HEK293 (cell line): ENCODE measurements at regions not wholly inside any gene's neighbourhood (a gene's known extent, or its start where the extent isn't known, plus 50 kb on each side); places are given as distances from the start of the nearest gene placed in this dataset.

Experiments used
- CTCF ChIA-PET: fragments of 350-600 bp; formaldehyde crosslinking; extraction: SDS; loops from one replicate; lab custom pipeline; 2021; ENCODE audit warnings: antibody characterized with exemption; lab: Yijun Ruan, JAX
- POLR2A ChIA-PET: fragments of 300-600 bp; formaldehyde crosslinking; extraction: SDS; loops from one replicate; lab custom pipeline; 2020; ENCODE audit warnings: antibody characterized with exemption, inconsistent platforms; lab: Yijun Ruan, JAX
- H3K27ac ChIP-seq: fragments of 200-500 bp; sonication (Bioruptor generic); 2 replicates; pipeline ENCODE4 v1.5.1; 2014; ENCODE audit warnings: low read depth, low read length, control low read depth, inconsistent platforms; ENCODE audit errors: extremely low read depth
- H3K36me3 ChIP-seq, 2 experiments: fragments of 200-500 bp in 1 of 2; sonication (Bioruptor generic) in 1 of 2; 1 replicate in 1 of 2; 2 replicates in 1 of 2; pipeline ENCODE4 v1.5.1; 2014 to 2017; ENCODE audit warnings: inconsistent platforms in 2 of 2, low read length in 2 of 2; ENCODE audit not compliant: control insufficient read depth in 2 of 2, insufficient read depth in 1 of 2
- H3K4me1 ChIP-seq: fragments of 200-500 bp; sonication (Bioruptor generic); 2 replicates; pipeline ENCODE4 v1.5.1; 2014; ENCODE audit warnings: mild to moderate bottlenecking, low read length, inconsistent platforms; ENCODE audit not compliant: control insufficient read depth, insufficient read depth
- H3K4me3 ChIP-seq: 2 replicates; pipeline ENCODE4 v1.5.1; 2011; ENCODE audit warnings: low read depth, mild to moderate bottlenecking, control low read depth, low read length, moderate library complexity
- H3K9me3 ChIP-seq: fragments of 200-500 bp; sonication (Bioruptor generic); 2 replicates; pipeline ENCODE4 v1.5.1; 2014; ENCODE audit warnings: low read depth, low read length, inconsistent platforms; ENCODE audit not compliant: control insufficient read depth, insufficient read depth
- PRDM1 ChIP-seq: fragments of 450-650 bp; formaldehyde crosslinking; IDR thresholded peaks from 2 replicates; pipeline ENCODE4; 2016; ENCODE audit warnings: missing biosample characterization, missing genetic modification characterization
- ZNF121 ChIP-seq: fragments of 450-650 bp; formaldehyde crosslinking; IDR thresholded peaks from 2 replicates; pipeline ENCODE4 v1.5.1; 2016; ENCODE audit warnings: missing biosample characterization, missing genetic modification characterization
- ZNF155 ChIP-seq: fragments of 450-650 bp; formaldehyde crosslinking; IDR thresholded peaks from 2 replicates; pipeline ENCODE4 v1.5.1; 2016; ENCODE audit warnings: missing biosample characterization, missing genetic modification characterization
- ZNF211 ChIP-seq: fragments of 450-650 bp; formaldehyde crosslinking; IDR thresholded peaks from 2 replicates; pipeline ENCODE4 v1.5.1; 2016; ENCODE audit warnings: low read depth, missing biosample characterization, missing genetic modification characterization
- ZNF239 ChIP-seq: fragments of 450-650 bp; formaldehyde crosslinking; IDR thresholded peaks from 2 replicates; pipeline ENCODE4 v1.5.1; 2016; ENCODE audit warnings: missing biosample characterization, missing genetic modification characterization
- ZNF302 ChIP-seq: fragments of 450-650 bp; formaldehyde crosslinking; IDR thresholded peaks from 2 replicates; pipeline ENCODE4 v1.5.1; 2016; ENCODE audit warnings: missing biosample characterization, missing genetic modification characterization, low read depth
- ZNF335 ChIP-seq: fragments of 450-650 bp; formaldehyde crosslinking; conservative IDR thresholded peaks from 2 replicates; pipeline ENCODE4 v1.5.1; 2016; ENCODE audit warnings: missing biosample characterization, missing genetic modification characterization
- ZNF350 ChIP-seq: fragments of 450-650 bp; formaldehyde crosslinking; IDR thresholded peaks from 2 replicates; pipeline ENCODE4 v1.5.0; 2017; ENCODE audit warnings: missing biosample characterization, mild to moderate bottlenecking, missing genetic modification characterization
- ZNF394 ChIP-seq: fragments of 450-650 bp; formaldehyde crosslinking; IDR thresholded peaks from 2 replicates; pipeline ENCODE4 v1.5.1; 2016; ENCODE audit warnings: missing biosample characterization, missing genetic modification characterization, mild to moderate bottlenecking, moderate library complexity, borderline replicate concordance
- ZNF416 ChIP-seq: fragments of 450-650 bp; formaldehyde crosslinking; IDR thresholded peaks from 2 replicates; pipeline ENCODE4 v1.5.1; 2016; ENCODE audit warnings: missing biosample characterization, missing genetic modification characterization
- ZNF610 ChIP-seq: fragments of 450-650 bp; formaldehyde crosslinking; IDR thresholded peaks from 2 replicates; pipeline ENCODE4 v1.5.1; 2016; ENCODE audit warnings: missing biosample characterization, missing genetic modification characterization, borderline replicate concordance
- ZNF621 ChIP-seq: fragments of 450-650 bp; formaldehyde crosslinking; IDR thresholded peaks from 2 replicates; pipeline ENCODE4 v1.5.1; 2017; ENCODE audit warnings: missing biosample characterization, missing genetic modification characterization
- ZNF626 ChIP-seq: fragments of 450-650 bp; sonication (Bioruptor Pico); formaldehyde crosslinking; IDR thresholded peaks from 2 replicates; pipeline ENCODE4 v1.5.1; 2018; ENCODE audit warnings: missing biosample characterization, missing genetic modification characterization, inconsistent platforms
- TF ChIP-seq, protein P1 (sequence below): fragments of 450-650 bp; formaldehyde crosslinking; IDR thresholded peaks from 2 replicates; pipeline ENCODE4 v1.5.1; 2016; ENCODE audit warnings: missing biosample characterization, missing genetic modification characterization, low read depth
- TF ChIP-seq, protein P2 (sequence below): fragments of 450-650 bp; formaldehyde crosslinking; IDR thresholded peaks from 2 replicates; pipeline ENCODE4 v1.5.1; 2016; ENCODE audit warnings: missing biosample characterization, missing genetic modification characterization
- TF ChIP-seq, protein P3 (sequence below): fragments of 450-650 bp; formaldehyde crosslinking; IDR thresholded peaks from 2 replicates; pipeline ENCODE4 v1.5.1; 2016; ENCODE audit warnings: missing biosample characterization, missing genetic modification characterization
- TF ChIP-seq, protein P4 (sequence below): fragments of 450-650 bp; formaldehyde crosslinking; IDR thresholded peaks from 2 replicates; pipeline ENCODE4 v1.5.1; 2017; ENCODE audit warnings: missing biosample characterization, mild to moderate bottlenecking, missing genetic modification characterization, moderate library complexity
- TF ChIP-seq, protein P5 (sequence below): fragments of 450-650 bp; formaldehyde crosslinking; conservative IDR thresholded peaks from 2 replicates; pipeline ENCODE4 v1.5.1; 2016; ENCODE audit warnings: low read depth, missing biosample characterization, missing genetic modification characterization
- TF ChIP-seq, protein P6 (sequence below): fragments of 450-650 bp; formaldehyde crosslinking; IDR thresholded peaks from 2 replicates; pipeline ENCODE4 v1.5.1; 2016; ENCODE audit warnings: missing biosample characterization, missing genetic modification characterization

DNA sequence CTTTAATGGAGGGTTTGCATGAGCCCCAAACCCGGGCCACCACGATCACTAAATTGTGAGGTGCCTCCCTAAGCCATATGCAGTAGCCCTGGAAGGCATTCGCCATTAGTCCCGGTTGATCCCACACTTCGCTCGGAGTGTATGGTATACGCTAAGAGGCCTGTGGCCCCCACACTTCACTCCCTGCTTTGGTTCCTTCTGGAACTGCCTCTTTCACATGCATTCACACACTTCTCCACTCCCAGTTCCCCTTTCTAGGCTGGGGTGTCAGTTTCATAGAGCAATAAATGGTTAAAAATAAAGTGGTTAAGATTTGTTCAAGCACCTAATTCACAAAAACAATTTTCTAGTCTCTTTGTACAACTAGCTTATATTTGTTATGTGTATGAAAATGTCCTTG lies 212.1 kb upstream of the KCND2 start:
- Histone ChIP-seq H3K4me1 (no peaks in the 10 kb centered on the region), H3K27ac (no peak overlapping the region), H3K9me3 (no peaks in the 10 kb centered on the region), H3K4me3 (no peak overlapping the region), H3K36me3 (no peaks in the 10 kb centered on the region)
- TF ChIP-seq, protein P1, sequence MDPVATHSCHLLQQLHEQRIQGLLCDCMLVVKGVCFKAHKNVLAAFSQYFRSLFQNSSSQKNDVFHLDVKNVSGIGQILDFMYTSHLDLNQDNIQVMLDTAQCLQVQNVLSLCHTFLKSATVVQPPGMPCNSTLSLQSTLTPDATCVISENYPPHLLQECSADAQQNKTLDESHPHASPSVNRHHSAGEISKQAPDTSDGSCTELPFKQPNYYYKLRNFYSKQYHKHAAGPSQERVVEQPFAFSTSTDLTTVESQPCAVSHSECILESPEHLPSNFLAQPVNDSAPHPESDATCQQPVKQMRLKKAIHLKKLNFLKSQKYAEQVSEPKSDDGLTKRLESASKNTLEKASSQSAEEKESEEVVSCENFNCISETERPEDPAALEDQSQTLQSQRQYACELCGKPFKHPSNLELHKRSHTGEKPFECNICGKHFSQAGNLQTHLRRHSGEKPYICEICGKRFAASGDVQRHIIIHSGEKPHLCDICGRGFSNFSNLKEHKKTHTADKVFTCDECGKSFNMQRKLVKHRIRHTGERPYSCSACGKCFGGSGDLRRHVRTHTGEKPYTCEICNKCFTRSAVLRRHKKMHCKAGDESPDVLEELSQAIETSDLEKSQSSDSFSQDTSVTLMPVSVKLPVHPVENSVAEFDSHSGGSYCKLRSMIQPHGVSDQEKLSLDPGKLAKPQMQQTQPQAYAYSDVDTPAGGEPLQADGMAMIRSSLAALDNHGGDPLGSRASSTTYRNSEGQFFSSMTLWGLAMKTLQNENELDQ (tag by site-specific recombination) = no peak
- TF ChIP-seq PRDM1 (tag by site-specific recombination) = no peak
- no peak for TF ChIP-seq ZNF621 (tag by site-specific recombination)
- TF ChIP-seq, protein P2, sequence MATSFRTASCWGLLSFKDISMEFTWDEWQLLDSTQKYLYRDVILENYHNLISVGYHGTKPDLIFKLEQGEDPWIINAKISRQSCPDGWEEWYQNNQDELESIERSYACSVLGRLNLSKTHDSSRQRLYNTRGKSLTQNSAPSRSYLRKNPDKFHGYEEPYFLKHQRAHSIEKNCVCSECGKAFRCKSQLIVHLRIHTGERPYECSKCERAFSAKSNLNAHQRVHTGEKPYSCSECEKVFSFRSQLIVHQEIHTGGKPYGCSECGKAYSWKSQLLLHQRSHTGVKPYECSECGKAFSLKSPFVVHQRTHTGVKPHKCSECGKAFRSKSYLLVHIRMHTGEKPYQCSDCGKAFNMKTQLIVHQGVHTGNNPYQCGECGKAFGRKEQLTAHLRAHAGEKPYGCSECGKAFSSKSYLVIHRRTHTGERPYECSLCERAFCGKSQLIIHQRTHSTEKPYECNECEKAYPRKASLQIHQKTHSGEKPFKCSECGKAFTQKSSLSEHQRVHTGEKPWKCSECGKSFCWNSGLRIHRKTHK (tag by site-specific recombination) = no peak
- TF ChIP-seq, protein P3, sequence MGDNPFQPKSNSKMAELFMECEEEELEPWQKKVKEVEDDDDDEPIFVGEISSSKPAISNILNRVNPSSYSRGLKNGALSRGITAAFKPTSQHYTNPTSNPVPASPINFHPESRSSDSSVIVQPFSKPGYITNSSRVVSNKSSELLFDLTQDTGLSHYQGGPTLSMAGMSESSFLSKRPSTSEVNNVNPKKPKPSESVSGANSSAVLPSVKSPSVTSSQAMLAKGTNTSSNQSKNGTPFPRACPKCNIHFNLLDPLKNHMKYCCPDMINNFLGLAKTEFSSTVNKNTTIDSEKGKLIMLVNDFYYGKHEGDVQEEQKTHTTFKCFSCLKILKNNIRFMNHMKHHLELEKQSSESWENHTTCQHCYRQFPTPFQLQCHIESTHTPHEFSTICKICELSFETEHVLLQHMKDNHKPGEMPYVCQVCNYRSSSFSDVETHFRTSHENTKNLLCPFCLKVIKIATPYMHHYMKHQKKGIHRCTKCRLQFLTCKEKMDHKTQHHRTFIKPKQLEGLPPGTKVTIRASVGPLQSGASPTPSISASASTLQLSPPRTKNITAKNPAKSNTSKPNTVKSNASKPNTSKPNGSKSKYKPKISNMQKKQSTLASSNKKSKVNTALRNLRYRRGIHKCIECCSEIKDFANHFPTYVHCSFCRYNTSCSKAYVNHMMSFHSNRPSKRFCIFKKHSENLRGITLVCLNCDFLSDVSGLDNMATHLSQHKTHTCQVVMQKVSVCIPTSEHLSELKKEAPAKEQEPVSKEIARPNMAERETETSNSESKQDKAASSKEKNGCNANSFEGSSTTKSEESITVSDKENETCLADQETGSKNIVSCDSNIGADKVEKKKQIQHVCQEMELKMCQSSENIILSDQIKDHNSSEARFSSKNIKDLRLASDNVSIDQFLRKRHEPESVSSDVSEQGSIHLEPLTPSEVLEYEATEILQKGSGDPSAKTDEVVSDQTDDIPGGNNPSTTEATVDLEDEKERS (tag by site-specific recombination) = no peak
- TF ChIP-seq, protein P4, sequence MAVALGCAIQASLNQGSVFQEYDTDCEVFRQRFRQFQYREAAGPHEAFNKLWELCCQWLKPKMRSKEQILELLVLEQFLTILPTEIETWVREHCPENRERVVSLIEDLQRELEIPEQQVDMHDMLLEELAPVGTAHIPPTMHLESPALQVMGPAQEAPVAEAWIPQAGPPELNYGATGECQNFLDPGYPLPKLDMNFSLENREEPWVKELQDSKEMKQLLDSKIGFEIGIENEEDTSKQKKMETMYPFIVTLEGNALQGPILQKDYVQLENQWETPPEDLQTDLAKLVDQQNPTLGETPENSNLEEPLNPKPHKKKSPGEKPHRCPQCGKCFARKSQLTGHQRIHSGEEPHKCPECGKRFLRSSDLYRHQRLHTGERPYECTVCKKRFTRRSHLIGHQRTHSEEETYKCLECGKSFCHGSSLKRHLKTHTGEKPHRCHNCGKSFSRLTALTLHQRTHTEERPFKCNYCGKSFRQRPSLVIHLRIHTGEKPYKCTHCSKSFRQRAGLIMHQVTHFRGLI (tag by site-specific recombination) = no peak
- TF ChIP-seq ZNF394 (tag by site-specific recombination) = no peak
- ChIA-PET POLR2A (no interaction called here), CTCF (interaction anchor here (0.6 kb wide), 1 partner anchor 25 kb away, joined by 3 read pairs; no protein-coding TSS in a partner anchor)

DNA sequence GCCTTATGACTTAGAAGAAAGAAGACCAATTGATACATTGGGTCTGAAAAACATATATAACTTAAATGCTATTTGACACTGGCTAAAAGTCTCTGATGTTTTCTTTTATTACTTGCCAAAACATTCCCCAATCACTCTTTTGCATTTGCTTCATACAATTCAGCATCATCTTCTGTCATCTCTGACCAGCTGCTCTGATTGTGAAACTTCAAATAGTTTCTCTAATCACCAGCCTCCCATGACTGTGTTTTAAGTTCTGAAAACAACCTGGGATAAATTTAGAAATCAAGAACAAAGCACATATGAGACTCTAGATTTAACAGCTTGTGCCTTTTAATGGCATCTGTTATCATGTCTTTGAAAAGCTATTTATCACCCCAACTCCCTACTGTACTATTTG lies 208.4 kb upstream of the KCND2 start:
- CTCF ChIA-PET = no interaction called here
- TF ChIP-seq ZNF610 (tag by site-specific recombination) = no peak
- no peak for TF ChIP-seq ZNF626 (tag by site-specific recombination)
- TF ChIP-seq ZNF416 = no peak
- TF ChIP-seq, protein P5, sequence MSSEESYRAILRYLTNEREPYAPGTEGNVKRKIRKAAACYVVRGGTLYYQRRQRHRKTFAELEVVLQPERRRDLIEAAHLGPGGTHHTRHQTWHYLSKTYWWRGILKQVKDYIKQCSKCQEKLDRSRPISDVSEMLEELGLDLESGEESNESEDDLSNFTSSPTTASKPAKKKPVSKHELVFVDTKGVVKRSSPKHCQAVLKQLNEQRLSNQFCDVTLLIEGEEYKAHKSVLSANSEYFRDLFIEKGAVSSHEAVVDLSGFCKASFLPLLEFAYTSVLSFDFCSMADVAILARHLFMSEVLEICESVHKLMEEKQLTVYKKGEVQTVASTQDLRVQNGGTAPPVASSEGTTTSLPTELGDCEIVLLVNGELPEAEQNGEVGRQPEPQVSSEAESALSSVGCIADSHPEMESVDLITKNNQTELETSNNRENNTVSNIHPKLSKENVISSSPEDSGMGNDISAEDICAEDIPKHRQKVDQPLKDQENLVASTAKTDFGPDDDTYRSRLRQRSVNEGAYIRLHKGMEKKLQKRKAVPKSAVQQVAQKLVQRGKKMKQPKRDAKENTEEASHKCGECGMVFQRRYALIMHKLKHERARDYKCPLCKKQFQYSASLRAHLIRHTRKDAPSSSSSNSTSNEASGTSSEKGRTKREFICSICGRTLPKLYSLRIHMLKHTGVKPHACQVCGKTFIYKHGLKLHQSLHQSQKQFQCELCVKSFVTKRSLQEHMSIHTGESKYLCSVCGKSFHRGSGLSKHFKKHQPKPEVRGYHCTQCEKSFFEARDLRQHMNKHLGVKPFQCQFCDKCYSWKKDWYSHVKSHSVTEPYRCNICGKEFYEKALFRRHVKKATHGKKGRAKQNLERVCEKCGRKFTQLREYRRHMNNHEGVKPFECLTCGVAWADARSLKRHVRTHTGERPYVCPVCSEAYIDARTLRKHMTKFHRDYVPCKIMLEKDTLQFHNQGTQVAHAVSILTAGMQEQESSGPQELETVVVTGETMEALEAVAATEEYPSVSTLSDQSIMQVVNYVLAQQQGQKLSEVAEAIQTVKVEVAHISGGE (tag by site-specific recombination) = no peak
- no peak for TF ChIP-seq ZNF121 (tag by site-specific recombination)
- TF ChIP-seq ZNF239 = no peak
- TF ChIP-seq ZNF302 = no peak
- no peak for TF ChIP-seq ZNF155
- TF ChIP-seq ZNF211 = no peak
- TF ChIP-seq ZNF350 = no peak
- TF ChIP-seq, protein P6, sequence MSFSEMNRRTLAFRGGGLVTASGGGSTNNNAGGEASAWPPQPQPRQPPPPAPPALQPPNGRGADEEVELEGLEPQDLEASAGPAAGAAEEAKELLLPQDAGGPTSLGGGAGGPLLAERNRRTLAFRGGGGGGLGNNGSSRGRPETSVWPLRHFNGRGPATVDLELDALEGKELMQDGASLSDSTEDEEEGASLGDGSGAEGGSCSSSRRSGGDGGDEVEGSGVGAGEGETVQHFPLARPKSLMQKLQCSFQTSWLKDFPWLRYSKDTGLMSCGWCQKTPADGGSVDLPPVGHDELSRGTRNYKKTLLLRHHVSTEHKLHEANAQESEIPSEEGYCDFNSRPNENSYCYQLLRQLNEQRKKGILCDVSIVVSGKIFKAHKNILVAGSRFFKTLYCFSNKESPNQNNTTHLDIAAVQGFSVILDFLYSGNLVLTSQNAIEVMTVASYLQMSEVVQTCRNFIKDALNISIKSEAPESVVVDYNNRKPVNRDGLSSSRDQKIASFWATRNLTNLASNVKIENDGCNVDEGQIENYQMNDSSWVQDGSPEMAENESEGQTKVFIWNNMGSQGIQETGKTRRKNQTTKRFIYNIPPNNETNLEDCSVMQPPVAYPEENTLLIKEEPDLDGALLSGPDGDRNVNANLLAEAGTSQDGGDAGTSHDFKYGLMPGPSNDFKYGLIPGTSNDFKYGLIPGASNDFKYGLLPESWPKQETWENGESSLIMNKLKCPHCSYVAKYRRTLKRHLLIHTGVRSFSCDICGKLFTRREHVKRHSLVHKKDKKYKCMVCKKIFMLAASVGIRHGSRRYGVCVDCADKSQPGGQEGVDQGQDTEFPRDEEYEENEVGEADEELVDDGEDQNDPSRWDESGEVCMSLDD = no peak
- TF ChIP-seq ZNF621 (tag by site-specific recombination) = no peak
- TF ChIP-seq ZNF335 (tag by site-specific recombination) = no peak
- Histone ChIP-seq H3K27ac (no peak overlapping the region), H3K9me3 (no peaks in the 10 kb centered on the region), H3K4me3 (no peak overlapping the region), H3K4me1 (no peaks in the 10 kb centered on the region), H3K36me3 (no peaks in the 10 kb centered on the region)
- POLR2A ChIA-PET = no interaction called here
